Vagina (tissue), 2 donors: ENCODE measurements at regions not wholly inside any gene's neighbourhood (a gene's known extent, or its start where the extent isn't known, plus 50 kb on each side); places are given as distances from the start of the nearest gene placed in this dataset.

Source experiments
- POLR2A ChIP-seq, 2 donors: fragments of 450-650 bp; IDR thresholded peaks; one replicate each; pipeline ENCODE4 v1.6.1; 2017; ENCODE audit warnings: antibody characterized with exemption in 2 of 2, mild to moderate bottlenecking in 2 of 2, moderate library complexity in 2 of 2
- POLR2AphosphoS5 ChIP-seq, 2 donors: sonication (generic); formaldehyde crosslinking; IDR thresholded peaks; one replicate each; pipeline ENCODE4 v1.9.0; 2017; ENCODE audit warnings: antibody characterized with exemption in 2 of 2, mild to moderate bottlenecking in 2 of 2, low read depth in 1 of 2; ENCODE audit not compliant: insufficient read depth in 1 of 2
- TF ChIP-seq, protein P1 (sequence below), 3 experiments: fragments of 450-650 bp in 2 of 3; fragments of 200-600 bp in 1 of 3; sonication (generic) in 1 of 3; IDR thresholded peaks; one replicate each; pipeline ENCODE4 v1.5.1; 2017 to 2019; ENCODE audit warnings: antibody characterized with exemption in 3 of 3, mild to moderate bottlenecking in 2 of 3, moderate library complexity in 2 of 3

DNA sequence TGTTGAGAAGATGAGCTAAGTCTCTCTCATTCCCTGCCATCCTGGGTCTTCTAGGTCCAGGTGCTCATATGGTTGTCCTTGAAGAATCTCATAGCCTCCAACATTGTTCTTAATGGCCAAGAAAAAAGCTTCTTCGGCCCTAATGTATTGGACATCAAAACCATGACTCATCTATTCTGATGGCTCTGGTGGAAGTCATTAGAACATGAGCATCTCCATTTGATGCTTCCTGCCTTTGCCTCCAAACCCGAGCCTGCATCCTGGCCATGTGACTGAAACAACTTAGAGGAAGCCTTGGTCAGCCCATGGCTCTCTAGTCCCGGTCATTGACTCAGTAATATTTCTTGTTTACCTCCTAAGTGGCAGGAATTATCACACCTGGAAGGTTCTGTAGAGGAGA is 264.1 kb upstream of the FZD8 start:
- TF ChIP-seq, protein P1, sequence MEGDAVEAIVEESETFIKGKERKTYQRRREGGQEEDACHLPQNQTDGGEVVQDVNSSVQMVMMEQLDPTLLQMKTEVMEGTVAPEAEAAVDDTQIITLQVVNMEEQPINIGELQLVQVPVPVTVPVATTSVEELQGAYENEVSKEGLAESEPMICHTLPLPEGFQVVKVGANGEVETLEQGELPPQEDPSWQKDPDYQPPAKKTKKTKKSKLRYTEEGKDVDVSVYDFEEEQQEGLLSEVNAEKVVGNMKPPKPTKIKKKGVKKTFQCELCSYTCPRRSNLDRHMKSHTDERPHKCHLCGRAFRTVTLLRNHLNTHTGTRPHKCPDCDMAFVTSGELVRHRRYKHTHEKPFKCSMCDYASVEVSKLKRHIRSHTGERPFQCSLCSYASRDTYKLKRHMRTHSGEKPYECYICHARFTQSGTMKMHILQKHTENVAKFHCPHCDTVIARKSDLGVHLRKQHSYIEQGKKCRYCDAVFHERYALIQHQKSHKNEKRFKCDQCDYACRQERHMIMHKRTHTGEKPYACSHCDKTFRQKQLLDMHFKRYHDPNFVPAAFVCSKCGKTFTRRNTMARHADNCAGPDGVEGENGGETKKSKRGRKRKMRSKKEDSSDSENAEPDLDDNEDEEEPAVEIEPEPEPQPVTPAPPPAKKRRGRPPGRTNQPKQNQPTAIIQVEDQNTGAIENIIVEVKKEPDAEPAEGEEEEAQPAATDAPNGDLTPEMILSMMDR (IDR thresholded peaks at IDR 0.05), result no peak
- TF ChIP-seq POLR2A (IDR thresholded peaks at IDR 0.05) (no peak), POLR2AphosphoS5 (IDR thresholded peaks at IDR 0.05; ENCODE audit: insufficient read depth in 1 of 2, low read depth in 1 of 2) (no peak)
